ENCODE measurements at regions not wholly inside any gene's neighbourhood (a gene's known extent, or its start where the extent isn't known, plus 50 kb on each side); places are given as distances from the start of the nearest gene placed in this dataset.

GRCh38 chr4:23355258-23355657 is 534.6 kb downstream of the PPARGC1A start:
- Histone ChIP-seq H3T11ph (ENCODE audit: low read length) (no peak overlapping the region), H2AFZ (ENCODE audit: low read length) (no peak overlapping the region), H4K5ac (ENCODE audit: insufficient read length, low read depth, low read length) (no peak overlapping the region), H3K56ac (ENCODE audit: insufficient read length, low read depth, low read length) (no peak overlapping the region), H2BK12ac (ENCODE audit: insufficient read length, low read depth, low read length) (no peak overlapping the region), H3K18ac (ENCODE audit: insufficient read length, low read depth, low read length) (no peak overlapping the region), H2BK5ac (ENCODE audit: insufficient read length, low read length) (no peak overlapping the region), H2BK15ac (ENCODE audit: low read depth, low read length) (no peak overlapping the region), H3K9me3 (ENCODE audit: control insufficient read depth, low read depth, low read length) (no peaks in the 10 kb centered on the region), H3K23me2 (ENCODE audit: insufficient read length, low read depth, low read length, poor library complexity, severe bottlenecking) (no peaks in the 10 kb centered on the region), H2BK20ac (ENCODE audit: low read depth, low read length, poor library complexity, severe bottlenecking) (no peak overlapping the region), H4K8ac (replicated peaks; ENCODE audit: insufficient read length, low read depth, low read length) (no peak overlapping the region), H3K23ac (ENCODE audit: insufficient read length, low read depth, low read length) (no peak overlapping the region), H2AK5ac (ENCODE audit: insufficient read length, low read length) (no peak overlapping the region), H2BK120ac (ENCODE audit: low read depth, low read length, poor library complexity, severe bottlenecking) (no peak overlapping the region), H3K4ac (ENCODE audit: low read depth, low read length) (no peak overlapping the region), H3K27me3 (ENCODE audit: insufficient read depth, low read length) (no peaks in the 10 kb centered on the region), H3K9ac (ENCODE audit: extremely low read depth, insufficient read length, low read length) (no peak overlapping the region), H3K27ac (ENCODE audit: insufficient read length, low read depth, low read length) (no peak overlapping the region), H3K79me1 (ENCODE audit: insufficient read depth, low read depth, low read length, poor library complexity, severe bottlenecking) (no peaks in the 10 kb centered on the region), H3K79me2 (ENCODE audit: insufficient read depth, low read length) (no peaks in the 10 kb centered on the region), H3K4me1 (ENCODE audit: insufficient read depth, low read length) (no peaks in the 10 kb centered on the region), H4K91ac (ENCODE audit: insufficient read length, low read depth, low read length) (no peak overlapping the region), H3K4me2 (ENCODE audit: insufficient read depth, insufficient read length, low read length) (no peak overlapping the region), H4K20me1 (ENCODE audit: control insufficient read depth, insufficient read depth, insufficient read length) (no peaks in the 10 kb centered on the region), H3K14ac (ENCODE audit: insufficient read depth, low read length) (no peak overlapping the region)
- no CpG with 5 or more reads among the region's 2 CpGs for WGBS (ENCODE audit: extremely low coverage, insufficient read length, low lambda C conversion rate)
- no peak overlapping the region for H3K27ac Mint-ChIP-seq
- no peak for TF ChIP-seq CTCF (conservative IDR thresholded peaks at IDR 0.05)
- no peaks in the 10 kb centered on the region; the same call in 1 of the 2 replicates for H3K27me3 Mint-ChIP-seq (ENCODE audit: low read depth)
- H3K36me3 Mint-ChIP-seq (ENCODE audit: insufficient read depth in 1 of 3, low read depth in 3 of 3): no peaks in the 10 kb centered on the region
- no peak overlapping the region for H3K4me3 Mint-ChIP-seq
- H3K9me3 Mint-ChIP-seq: no peaks in the 10 kb centered on the region
- DNase-seq: no peak
- H3K4me1 Mint-ChIP-seq: peaks cover 2 to 7% of the 10 kb centered on the region in 2 experiments; a peak in 2 of 4 replicates
